K562 (cell line): ENCODE measurements at regions not wholly inside any gene's neighbourhood (a gene's known extent, or its start where the extent isn't known, plus 50 kb on each side); places are given as distances from the start of the nearest gene placed in this dataset.
A peak's percentile ranks its signal among the peaks of the same experiment; 100 is the strongest.

ENCODE experiments used
- DMBX1 ChIP-seq: fragments of 250-450 bp; sonication (Bioruptor Pico); IDR thresholded peaks from 2 replicates; pipeline ENCODE4 v1.8.0; 2022; ENCODE audit warnings: inconsistent platforms, mild to moderate bottlenecking, moderate library complexity, borderline replicate concordance
- ETV1 ChIP-seq: fragments of 450-650 bp; conservative IDR thresholded peaks from 2 replicates; pipeline ENCODE4 v1.6.1; 2016; ENCODE audit warnings: missing genetic modification characterization, control low read depth, low read depth, missing compliant biosample characterization
- IRF9 ChIP-seq: fragments of 450-650 bp; IDR thresholded peaks from 2 replicates; pipeline ENCODE4 v1.6.1; 2016; ENCODE audit warnings: missing biosample characterization, missing genetic modification characterization
- KLF10 ChIP-seq: fragments of 250-450 bp; sonication (Bioruptor Pico); IDR thresholded peaks from 2 replicates; pipeline ENCODE4 v1.6.1; 2021; ENCODE audit warnings: matching md5 sums
- MCM2 ChIP-seq: fragments of 450-650 bp; IDR thresholded peaks from 2 replicates; pipeline ENCODE4 v1.6.1; 2017; ENCODE audit warnings: low read depth, mild to moderate bottlenecking
- MEIS2 ChIP-seq: fragments of 450-650 bp; IDR thresholded peaks from 2 replicates; pipeline ENCODE4 v1.6.1; 2014; ENCODE audit warnings: mild to moderate bottlenecking; ENCODE audit not compliant: partially characterized antibody
- SP2 ChIP-seq: IDR thresholded peaks from 2 replicates; pipeline ENCODE4 v1.6.1; 2011; ENCODE audit warnings: mild to moderate bottlenecking, low read depth, low read length, moderate library complexity; ENCODE audit not compliant: poor library complexity, severe bottlenecking; ENCODE audit errors: extremely low read depth
- STAT5B ChIP-seq: fragments of 250-450 bp; sonication (Bioruptor Pico); IDR thresholded peaks from 2 replicates; pipeline ENCODE4 v1.8.0; 2021; ENCODE audit warnings: mild to moderate bottlenecking, inconsistent platforms
- TRIM24 ChIP-seq, 2 experiments: fragments of 450-650 bp; IDR thresholded peaks; 2 replicates each; pipeline ENCODE4 v1.6.1; 2016
- ZBTB11 ChIP-seq, 3 experiments: fragments of 200-800 bp in 1 of 3; fragments of 250-450 bp in 1 of 3; fragments of 450-650 bp in 1 of 3; sonication (Bioruptor Pico) in 1 of 3; sonication (Bioruptor generic) in 1 of 3; formaldehyde crosslinking in 1 of 3; IDR thresholded peaks; 2 replicates each; pipeline versions ENCODE4 v1.6.1 to v1.8.0; 2016 to 2022; ENCODE audit warnings: mild to moderate bottlenecking in 2 of 3, missing genetic modification characterization in 2 of 3, missing compliant biosample characterization in 1 of 3, moderate library complexity in 1 of 3
- ZNF318 ChIP-seq, 2 experiments: fragments of 450-650 bp; IDR thresholded peaks; 2 replicates each; pipeline ENCODE4 v1.6.1; 2016; ENCODE audit warnings: mild to moderate bottlenecking in 2 of 2, borderline replicate concordance in 1 of 2, low read depth in 1 of 2, moderate library complexity in 1 of 2
- ZNF583 ChIP-seq: fragments of 250-450 bp; sonication (Bioruptor Pico); IDR thresholded peaks from 2 replicates; pipeline ENCODE4 v1.4.0; 2020
- TF ChIP-seq, protein P1 (sequence below), 3 experiments: IDR thresholded peaks in 2 of 3; conservative IDR thresholded peaks in 1 of 3; 2 replicates each; pipeline ENCODE4 v1.5.1; 2011 to 2012; ENCODE audit warnings: low read length in 3 of 3, mild to moderate bottlenecking in 3 of 3, control low read depth in 2 of 3, improper control_type of control experiment in 1 of 3, inconsistent platforms in 1 of 3, low read depth in 1 of 3, mixed read lengths in 1 of 3, moderate library complexity in 1 of 3; ENCODE audit not compliant: insufficient read depth in 2 of 3

DNA sequence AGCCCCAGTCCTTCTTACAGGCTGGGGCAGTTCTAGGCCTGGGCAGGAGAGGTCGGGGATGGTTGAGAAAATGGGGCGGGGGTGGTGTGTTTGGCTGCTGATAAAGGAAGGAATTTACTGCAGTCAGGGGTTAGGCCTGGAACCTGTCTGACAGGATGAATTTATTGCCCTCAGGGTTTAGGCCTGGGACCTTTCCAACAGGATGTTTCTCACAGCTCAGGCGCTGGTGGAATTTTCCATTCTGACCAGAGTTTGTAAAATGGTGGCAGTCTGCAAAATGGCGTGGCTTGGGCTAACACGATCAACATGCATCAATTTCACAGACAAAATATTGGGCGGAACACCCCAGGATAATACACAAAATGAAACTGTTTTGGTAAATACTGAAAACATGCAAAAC is 83.5 kb upstream of the SPIN4 start (continued):
- TF ChIP-seq MCM2 (no peak), DMBX1 (CRISPR knock-in tag) (peak; percentile 99), SP2 (no peak), TRIM24 (IDR thresholded peaks at IDR 0.05) (peak in 1 of 2 experiments; percentile 50; a peak in 1 of 4 replicates), ETV1 (tag) (peak; percentile 64), STAT5B (CRISPR knock-in tag) (peak; percentile 53; the same call in 1 of the 2 replicates), ZNF583 (CRISPR knock-in tag) (peak; percentile 95), ZBTB11 (CRISPR knock-in tag; IDR thresholded peaks at IDR 0.05) (peak in 1 of 3 experiments; percentile 76; a peak in 2 of 6 replicates), MEIS2 (peak; percentile 97), IRF9 (tag) (peak; percentile 91), ZNF318 (IDR thresholded peaks at IDR 0.05; ENCODE audit: borderline replicate concordance in 1 of 2, low read depth in 1 of 2) (0 out of 4 replicates have a peak, but pooled peaks of 1 of the 2 experiments have one; percentile 41), KLF10 (no peak)
- TF ChIP-seq, protein P1, sequence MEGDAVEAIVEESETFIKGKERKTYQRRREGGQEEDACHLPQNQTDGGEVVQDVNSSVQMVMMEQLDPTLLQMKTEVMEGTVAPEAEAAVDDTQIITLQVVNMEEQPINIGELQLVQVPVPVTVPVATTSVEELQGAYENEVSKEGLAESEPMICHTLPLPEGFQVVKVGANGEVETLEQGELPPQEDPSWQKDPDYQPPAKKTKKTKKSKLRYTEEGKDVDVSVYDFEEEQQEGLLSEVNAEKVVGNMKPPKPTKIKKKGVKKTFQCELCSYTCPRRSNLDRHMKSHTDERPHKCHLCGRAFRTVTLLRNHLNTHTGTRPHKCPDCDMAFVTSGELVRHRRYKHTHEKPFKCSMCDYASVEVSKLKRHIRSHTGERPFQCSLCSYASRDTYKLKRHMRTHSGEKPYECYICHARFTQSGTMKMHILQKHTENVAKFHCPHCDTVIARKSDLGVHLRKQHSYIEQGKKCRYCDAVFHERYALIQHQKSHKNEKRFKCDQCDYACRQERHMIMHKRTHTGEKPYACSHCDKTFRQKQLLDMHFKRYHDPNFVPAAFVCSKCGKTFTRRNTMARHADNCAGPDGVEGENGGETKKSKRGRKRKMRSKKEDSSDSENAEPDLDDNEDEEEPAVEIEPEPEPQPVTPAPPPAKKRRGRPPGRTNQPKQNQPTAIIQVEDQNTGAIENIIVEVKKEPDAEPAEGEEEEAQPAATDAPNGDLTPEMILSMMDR (IDR thresholded peaks at IDR 0.05 in 2 of 3, conservative IDR thresholded peaks at IDR 0.05 in 1 of 3; ENCODE audit: insufficient read depth in 2 of 3, low read depth in 1 of 3, low read length in 3 of 3) = 0 out of 6 replicates have a peak, but pooled peaks of 1 of the 3 experiments have one; percentile 14
